ENCODE measurements at regions not wholly inside any gene's neighbourhood (a gene's known extent, or its start where the extent isn't known, plus 50 kb on each side); places are given as distances from the start of the nearest gene placed in this dataset.
"Not testable (repeated sequence)": the region's sequence is repeated elsewhere in the genome, so short reads cannot be mapped to it uniquely, and the experiment has no call there.

DNA sequence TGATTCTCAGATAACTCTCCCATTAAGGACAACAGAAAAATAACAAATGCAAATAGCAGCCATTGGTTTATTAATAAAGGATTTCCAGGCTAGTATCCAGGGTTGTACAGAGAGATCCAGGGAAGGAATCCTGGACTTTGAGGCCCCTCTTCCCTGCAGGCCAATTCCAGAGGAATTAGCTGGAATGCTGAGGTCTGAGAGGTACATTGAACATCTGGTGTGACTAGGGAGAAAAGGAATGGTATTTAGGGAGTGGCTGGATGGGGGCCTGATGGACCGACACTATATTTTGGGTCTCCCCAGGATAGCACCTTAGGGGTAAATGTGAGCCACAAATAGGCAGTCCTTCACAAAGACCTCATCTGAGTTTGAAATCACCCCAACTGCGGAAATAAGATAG is 924.5 kb downstream of the AACS start:
- in situ Hi-C loops (cut with HindIII; ENCODE audit: low pct_ligation_motif_present, low pct_unique_long_range_greater_than_20kb, low sequenced_read_pairs): no loop called here

DNA sequence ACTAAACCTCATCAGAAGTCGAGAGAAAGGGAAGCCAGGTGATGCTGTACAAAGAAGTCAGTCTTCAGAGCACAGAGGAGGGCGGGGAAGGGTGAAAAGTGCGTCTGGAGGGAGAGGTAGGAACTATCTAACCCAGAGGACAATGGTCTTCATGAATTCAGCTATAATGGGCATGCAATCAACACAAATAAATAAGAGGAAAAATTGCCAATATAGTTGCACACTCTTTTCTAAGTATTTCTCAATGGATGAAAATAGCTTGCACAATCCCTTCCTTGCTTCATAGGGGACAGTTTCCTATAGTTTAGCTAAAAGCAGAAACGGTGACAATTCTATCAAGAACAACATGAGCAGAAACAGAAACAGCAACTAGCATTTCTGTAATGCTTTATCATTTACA is 931.2 kb downstream of the AACS start:
- no peak for DNase-seq
- in situ Hi-C loops (cut with HindIII; ENCODE audit: low pct_ligation_motif_present, low pct_unique_long_range_greater_than_20kb, low sequenced_read_pairs): no loop called here

More for the DNA sequence above, 924.5 kb downstream of the AACS start:
- no peak for DNase-seq

DNA sequence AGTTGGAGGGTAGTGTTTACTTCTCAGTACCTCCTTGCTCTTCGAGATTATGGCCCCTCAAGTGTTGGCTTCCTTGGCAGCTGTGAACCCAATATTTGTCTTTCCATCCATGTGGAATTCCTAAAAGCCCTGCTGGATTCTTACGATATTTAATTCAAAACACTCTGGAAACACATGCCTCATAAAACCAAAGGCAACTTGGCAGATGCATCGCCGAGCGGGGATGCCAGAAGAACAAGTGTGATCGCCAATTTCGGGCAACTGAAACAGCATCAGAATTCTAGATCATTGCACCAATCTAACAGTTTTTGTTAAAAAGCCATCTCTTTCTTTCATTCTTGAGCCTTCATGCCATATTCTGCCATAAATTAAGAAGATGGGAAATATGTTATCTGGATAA is 934.4 kb downstream of the AACS start:
- in situ Hi-C loops (cut with HindIII; ENCODE audit: low pct_ligation_motif_present, low pct_unique_long_range_greater_than_20kb, low sequenced_read_pairs): no loop called here
- no peak for DNase-seq

GRCh38 chr12:126019385-126019784 is 954.1 kb downstream of the AACS start:
- no peak for DNase-seq
- in situ Hi-C loops (cut with HindIII; ENCODE audit: low pct_ligation_motif_present, low pct_unique_long_range_greater_than_20kb, low sequenced_read_pairs): no loop called here

DNA sequence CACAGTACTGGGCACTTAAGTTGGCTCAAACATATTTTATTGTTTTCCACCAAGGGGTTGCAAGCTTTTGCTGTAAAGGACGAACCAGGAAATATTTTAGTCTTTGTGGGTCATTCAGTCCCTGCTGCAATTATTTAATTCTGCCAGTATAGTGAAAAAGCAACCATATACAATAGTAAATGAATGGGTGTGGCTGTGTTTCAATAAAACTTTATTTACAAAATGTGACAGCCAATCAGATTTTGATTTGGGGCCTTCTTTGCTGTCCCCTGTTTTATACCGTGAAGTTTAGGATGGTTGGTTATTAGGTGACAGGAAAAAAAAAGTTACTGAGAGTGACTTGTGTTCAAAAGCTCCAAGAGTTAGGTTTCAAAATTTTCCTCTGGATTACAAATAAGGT is 956.4 kb downstream of the AACS start:
- in situ Hi-C loops (cut with HindIII; ENCODE audit: low pct_ligation_motif_present, low pct_unique_long_range_greater_than_20kb, low sequenced_read_pairs): no loop called here
- no peak for DNase-seq

DNA sequence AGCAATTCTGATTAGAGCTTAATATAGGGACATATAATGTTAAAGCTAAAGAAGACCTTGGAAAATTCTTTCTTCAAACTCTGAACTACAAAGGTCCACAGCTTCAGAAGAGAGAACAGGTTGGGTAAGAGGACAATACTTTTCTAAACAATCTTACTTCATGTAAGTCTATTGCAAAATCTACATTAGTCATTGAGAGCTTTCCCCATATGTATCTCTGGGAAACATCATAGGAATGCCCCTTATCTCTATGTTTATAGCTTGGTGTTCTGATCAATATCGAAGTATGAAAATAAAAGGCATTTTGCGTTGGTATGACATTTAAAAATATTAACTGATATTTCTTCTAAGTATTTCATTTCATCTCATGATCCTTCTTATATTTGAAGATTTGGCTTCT is 962.6 kb downstream of the AACS start:
- DNase-seq: no peak
- in situ Hi-C loops (cut with HindIII; ENCODE audit: low pct_ligation_motif_present, low pct_unique_long_range_greater_than_20kb, low sequenced_read_pairs): no loop called here

DNA sequence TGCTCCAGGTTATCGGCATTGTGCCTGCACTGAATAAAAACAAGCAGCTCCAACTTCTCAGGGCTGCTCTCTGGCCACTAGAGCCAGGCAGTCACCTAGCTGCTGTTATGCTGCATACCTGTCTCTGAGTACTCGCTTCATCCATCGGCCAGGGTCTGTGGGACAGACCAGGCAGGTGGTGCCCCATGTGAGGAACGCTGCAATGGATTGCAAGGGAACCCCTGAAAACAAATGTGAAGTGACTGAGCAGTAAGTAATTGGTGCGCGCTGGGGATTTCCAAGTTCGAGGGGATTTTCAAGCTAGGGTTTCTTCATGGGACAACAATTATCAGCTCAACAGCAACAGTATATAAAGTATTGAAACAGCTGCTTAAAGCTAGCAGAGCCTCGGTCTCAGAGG is 965.3 kb downstream of the AACS start:
- no peak for DNase-seq
- in situ Hi-C loops (cut with HindIII; ENCODE audit: low pct_ligation_motif_present, low pct_unique_long_range_greater_than_20kb, low sequenced_read_pairs): no loop called here

DNA sequence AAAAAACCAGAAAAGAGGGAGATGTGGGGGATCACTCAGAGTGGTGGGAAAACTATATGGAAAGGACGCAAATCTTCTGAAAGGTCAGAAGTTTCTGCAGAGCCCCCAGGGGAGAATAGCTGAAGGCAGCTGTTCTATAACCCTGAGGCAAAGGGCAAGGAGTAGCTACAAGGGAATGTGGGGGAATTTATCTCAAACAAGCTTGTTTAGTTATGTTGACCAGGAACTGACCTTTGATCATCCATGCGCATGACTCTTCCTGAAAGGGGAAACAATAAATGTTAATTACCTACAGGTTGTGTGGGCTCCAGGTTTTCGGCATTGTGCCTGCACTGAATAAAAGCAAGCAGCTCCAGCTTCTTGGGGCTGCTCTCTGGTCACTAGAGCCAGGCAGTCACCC is 968.5 kb downstream of the AACS start:
- in situ Hi-C loops (cut with HindIII; ENCODE audit: low pct_ligation_motif_present, low pct_unique_long_range_greater_than_20kb, low sequenced_read_pairs): no loop called here
- no peak for DNase-seq

GRCh38 chr12:126036348-126036747 is 971.1 kb downstream of the AACS start:
- no peak for DNase-seq
- in situ Hi-C loops (cut with HindIII; ENCODE audit: low pct_ligation_motif_present, low pct_unique_long_range_greater_than_20kb, low sequenced_read_pairs): no loop called here

DNA sequence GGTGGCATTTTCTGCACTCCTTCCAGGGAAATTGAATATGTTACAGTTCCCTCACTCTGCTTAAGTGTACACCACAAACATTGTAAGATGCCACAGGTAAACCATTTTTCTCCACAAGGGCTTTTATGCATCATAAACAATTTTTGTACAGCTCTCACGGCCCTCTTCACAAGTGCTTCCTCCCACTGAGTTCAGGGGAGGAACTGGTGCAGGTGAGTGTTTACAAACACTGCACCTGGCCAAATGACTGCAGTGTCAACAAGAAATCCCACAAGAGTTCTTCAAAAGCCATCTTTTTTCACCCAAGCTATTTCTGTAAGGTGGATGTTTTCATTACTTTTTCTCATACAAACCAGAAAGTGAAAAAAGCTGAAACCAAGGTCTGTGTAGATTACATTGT is 973.2 kb downstream of the AACS start:
- DNase-seq: no peak
- in situ Hi-C loops (cut with HindIII; ENCODE audit: low pct_ligation_motif_present, low pct_unique_long_range_greater_than_20kb, low sequenced_read_pairs): no loop called here

- DNase-seq: no peak
- in situ Hi-C loops (cut with HindIII; ENCODE audit: low pct_ligation_motif_present, low pct_unique_long_range_greater_than_20kb, low sequenced_read_pairs): no loop called here
These were observed 975.1 kb downstream of the AACS start for GRCh38 chr12:126040307-126040706.

DNA sequence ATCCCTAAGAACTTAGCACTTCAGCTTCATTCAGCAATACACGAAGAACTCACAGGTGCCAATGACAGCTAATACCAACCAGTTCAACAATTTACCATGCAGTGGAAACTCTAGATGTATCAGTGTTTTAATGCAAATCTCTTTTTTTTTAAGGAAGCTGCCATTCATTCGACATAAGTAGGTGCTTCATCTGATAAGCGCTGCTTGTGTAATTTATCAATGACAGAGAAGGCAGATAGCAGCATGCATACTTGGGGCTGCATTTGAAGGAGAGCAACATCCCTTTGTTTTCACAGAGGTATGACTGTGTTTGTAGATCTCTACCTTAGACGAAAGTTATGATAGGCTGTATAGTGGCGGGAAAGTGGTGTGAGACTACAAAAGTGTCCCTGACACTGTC is 977.1 kb downstream of the AACS start:
- DNase-seq: no peak
- in situ Hi-C loops (cut with HindIII; ENCODE audit: low pct_ligation_motif_present, low pct_unique_long_range_greater_than_20kb, low sequenced_read_pairs): no loop called here

DNA sequence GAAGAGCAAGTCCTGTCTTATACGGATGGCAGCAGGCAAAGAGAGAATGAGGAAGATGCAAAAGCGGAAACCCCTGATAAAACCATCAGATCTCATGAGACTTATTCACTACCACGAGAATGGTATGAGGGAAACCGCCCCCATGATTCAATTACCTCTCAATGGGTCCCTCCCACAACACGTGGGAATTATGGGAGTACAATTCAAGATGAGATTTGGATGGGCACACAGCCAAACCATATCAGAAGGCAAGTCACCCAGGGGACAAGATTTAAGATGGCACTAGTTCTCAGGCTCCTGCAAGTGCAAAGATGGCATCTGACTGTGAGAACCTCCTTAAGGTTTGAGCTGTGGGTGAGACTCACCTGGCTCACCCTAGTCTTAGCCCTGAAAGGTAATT is 984.3 kb downstream of the AACS start:
- DNase-seq; in situ Hi-C loops (cut with HindIII; ENCODE audit: low pct_ligation_motif_present, low pct_unique_long_range_greater_than_20kb, low sequenced_read_pairs): not testable (repeated sequence)

DNA sequence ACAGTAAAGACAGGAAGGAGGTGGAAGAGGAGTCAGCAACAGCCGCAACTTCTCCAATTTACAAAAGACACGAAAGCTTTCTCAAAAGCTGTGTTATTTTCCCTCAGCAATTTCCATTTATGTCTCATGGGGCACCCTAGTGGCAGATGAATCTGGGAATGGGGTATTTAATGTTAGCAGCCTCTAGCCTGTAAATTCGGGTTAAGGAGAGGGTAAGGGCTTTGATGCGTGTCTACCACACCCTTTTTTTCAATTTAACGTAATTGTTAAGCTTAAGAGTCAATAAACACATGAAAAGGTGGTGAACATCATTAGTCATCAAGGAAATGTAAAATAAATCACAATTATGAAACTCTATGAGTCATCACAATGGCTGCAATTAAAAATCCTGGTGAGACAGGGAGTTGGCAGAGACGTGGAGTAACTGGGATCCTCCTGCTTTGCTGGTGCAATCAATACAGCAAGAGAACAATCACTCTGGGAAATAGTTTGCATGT is 986.4 kb downstream of the AACS start:
- in situ Hi-C loops (cut with HindIII; ENCODE audit: low pct_ligation_motif_present, low pct_unique_long_range_greater_than_20kb, low sequenced_read_pairs): no loop called here
- DNase-seq: no peak

DNA sequence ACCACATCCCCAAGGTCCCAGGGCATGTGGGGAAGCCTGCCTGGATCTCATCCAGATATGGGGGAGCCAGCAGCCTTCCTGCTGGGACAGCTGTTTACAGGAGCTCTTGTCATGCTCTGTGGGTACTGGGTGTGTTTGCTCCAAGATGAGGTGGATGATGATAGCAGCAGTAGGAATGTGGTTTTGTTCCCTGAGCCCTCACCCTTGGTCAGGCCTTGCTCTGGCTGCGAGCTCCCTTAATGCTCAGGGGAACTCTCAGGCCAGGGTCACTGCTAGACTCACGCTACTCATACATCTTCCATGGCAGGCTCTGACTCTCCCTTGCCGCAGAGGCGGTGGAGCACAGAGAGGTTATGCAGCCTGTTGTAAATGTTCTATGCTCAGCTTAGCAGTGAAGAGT is 990.3 kb downstream of the AACS start:
- in situ Hi-C loops (cut with HindIII; ENCODE audit: low pct_ligation_motif_present, low pct_unique_long_range_greater_than_20kb, low sequenced_read_pairs): no loop called here
- no peak for DNase-seq

- no peak for DNase-seq
- in situ Hi-C loops (cut with HindIII; ENCODE audit: low pct_ligation_motif_present, low pct_unique_long_range_greater_than_20kb, low sequenced_read_pairs): no loop called here
These were observed 996.5 kb downstream of the AACS start for GRCh38 chr12:126061777-126062176.

DNA sequence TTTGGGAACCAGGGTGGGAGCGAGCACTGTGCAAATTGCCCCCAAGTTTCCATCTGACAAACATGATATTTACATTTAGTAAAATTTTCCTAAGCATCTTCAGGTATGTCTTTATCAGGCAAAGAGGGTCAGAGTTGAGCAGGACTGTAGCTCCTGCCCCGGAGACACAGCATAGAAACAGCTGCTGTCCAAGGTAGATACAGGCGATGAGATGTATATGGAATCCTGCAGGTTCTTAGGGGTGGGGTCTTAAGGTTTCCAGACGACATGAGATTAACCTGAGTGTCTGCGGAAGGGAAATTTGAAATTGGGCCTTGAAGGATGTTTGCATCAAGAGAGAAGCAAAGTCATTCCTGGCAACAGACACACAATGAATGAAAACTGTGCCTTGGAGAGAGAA is 998.8 kb downstream of the AACS start:
- in situ Hi-C loops (cut with HindIII; ENCODE audit: low pct_ligation_motif_present, low pct_unique_long_range_greater_than_20kb, low sequenced_read_pairs): no loop called here
- no peak for DNase-seq

- in situ Hi-C loops (cut with HindIII; ENCODE audit: low pct_ligation_motif_present, low pct_unique_long_range_greater_than_20kb, low sequenced_read_pairs): no loop called here
- DNase-seq: no peak
These were observed 1002.5 kb downstream of the AACS start for GRCh38 chr12:126067626-126068329.

DNA sequence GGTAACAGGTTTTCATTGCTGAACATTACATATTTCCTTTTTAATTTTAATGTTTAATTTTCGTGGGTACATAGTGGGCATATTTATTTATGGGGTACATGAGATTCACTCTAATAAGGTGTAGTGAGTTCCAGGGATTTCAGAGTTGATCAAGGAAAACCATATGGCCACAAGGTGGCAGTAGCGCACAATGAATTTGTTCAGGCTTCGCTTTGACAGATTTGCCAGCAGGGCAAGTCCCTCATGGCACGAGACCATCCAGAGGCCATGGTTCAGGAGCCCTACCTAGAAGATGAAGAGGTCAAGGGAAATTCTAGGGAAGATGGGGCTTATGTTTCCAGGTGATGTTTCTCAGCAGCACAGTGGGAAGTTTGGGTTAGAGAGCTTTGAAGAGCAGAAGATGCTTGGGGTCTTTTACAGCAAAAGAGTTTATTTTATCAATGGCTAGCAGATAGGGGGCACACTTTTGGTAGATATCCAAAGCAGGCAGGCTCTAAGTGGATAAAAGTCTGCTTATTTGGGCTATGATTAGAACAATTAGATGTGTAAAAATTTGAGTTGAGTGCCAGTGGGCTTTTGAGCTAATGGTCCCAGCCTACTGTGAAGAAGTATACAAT is 1004.4 kb downstream of the AACS start:
- DNase-seq: peak; percentile 80
- in situ Hi-C loops (cut with HindIII; ENCODE audit: low pct_ligation_motif_present, low pct_unique_long_range_greater_than_20kb, low sequenced_read_pairs): no loop called here

GRCh38 chr12:126076515-126076914 is 1011.3 kb downstream of the AACS start:
- no peak for DNase-seq
- in situ Hi-C loops (cut with HindIII; ENCODE audit: low pct_ligation_motif_present, low pct_unique_long_range_greater_than_20kb, low sequenced_read_pairs): no loop called here

Measured in ACHN (cell line).